Right hindlimb (tissue), 1 donor: ENCODE measurements at regions not wholly inside any gene's neighbourhood (a gene's known extent, or its start where the extent isn't known, plus 50 kb on each side); places are given as distances from the start of the nearest gene placed in this dataset.
"Not testable (repeated sequence)": the region's sequence is repeated elsewhere in the genome, so short reads cannot be mapped to it uniquely, and the experiment has no call there.

ENCODE experiments used
- DNase-seq: peaks from one replicate; pipeline ENCODE4 v3.0.0-alpha.2; 2018

GRCh38 chr5:106510321-106510720 is 1160.4 kb downstream of the EFNA5 start:
- DNase-seq: no peak

DNA sequence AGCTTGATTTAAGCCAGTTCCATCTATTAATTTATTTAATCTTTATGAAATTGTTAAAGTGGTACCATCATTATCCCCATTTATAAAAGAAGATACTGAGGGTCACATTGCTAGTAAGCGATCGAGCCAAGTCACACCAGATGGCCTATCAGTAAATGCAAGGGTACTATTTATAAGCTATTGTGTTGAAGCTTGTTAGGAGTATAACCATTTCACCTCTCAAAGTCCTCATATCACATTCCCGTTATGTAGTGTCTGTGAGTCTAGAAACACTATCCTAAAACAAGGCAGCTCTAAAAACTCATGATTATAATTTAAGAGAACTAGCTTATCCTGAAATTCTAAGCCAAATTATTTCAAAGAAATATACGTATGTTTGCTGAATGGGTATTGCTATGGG is 1161.8 kb downstream of the EFNA5 start:
- no peak for DNase-seq

DNA sequence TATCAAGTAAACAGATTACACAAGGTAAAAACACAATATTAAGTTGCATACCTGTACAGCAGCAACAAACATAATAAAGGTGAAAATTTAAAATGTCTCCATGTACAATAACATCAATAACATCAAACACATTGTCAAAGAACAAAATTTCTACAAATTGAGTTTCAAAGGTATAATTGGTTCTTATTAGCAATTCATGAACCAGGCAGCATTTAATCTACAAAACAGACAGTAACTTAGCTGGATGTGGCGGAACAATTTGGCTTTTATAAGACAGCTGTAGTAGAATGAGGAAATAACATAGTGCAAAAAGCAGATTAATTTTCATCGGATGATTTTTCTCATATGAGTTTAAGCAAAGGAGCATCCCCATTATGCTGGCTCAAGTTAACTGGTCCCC is 1176.8 kb downstream of the EFNA5 start:
- DNase-seq: no peak

DNA sequence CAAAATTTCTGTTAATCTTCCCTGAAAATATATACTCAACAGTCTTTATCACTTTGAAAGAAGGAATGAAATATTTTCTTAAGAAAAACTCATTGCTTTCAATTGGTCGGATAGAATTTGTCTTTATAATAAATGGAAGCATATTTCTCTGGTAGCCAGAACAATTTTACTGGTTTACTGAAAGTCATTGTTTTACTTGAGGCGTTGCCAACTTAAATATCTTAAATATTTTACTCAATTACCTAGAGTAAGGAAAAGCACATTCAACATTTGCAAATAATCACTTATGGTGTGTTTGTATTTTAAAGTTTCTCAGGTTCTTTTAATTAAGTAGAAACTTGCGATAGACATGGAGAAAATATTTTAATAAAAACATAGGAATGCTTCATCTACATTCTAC is 1181.7 kb downstream of the EFNA5 start:
- DNase-seq: no peak

DNA sequence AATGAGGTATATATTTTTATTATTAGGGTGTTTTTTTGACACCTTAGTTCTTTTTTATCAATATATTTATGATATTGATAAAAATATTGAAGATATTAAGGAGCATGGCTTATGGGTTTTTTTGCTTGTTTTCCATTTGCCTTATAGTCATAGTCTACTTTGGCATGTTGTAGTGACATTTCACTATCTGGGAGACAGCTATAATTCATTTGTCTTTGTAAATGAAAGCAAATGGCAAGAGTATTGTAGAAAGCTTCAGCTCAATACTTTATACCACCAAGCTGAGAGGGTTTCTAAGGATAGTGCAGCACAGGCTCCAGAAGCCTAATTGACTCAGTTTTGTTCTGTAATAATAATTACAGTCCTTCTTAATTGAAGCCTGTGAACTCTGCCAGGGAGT is 1182.3 kb downstream of the EFNA5 start:
- DNase-seq: no peak

GRCh38 chr5:106481374-106481773 is 1189.4 kb downstream of the EFNA5 start:
- no peak for DNase-seq

GRCh38 chr5:106476630-106477029 is 1194.1 kb downstream of the EFNA5 start:
- DNase-seq: no peak

DNA sequence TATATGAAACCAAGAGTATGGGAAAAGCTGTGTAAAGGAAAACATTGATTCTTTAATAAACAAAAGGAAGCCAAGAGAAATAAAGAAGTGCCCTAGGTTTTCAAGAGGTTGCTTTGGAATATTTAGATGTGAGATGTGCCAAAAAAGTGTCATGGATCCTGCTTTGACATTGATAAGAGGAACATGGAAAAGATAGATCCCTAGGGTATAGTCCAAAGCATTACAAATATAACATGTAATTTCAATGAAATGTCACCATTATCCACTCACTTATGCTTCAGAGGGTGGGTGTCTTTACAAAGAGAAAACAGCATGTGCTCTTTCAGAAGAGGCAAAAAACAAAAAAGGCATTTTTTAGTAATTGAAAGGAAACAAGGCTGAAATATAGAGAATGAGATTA is 1196.7 kb downstream of the EFNA5 start:
- DNase-seq: no peak

GRCh38 chr5:106459541-106459940 is 1211.2 kb downstream of the EFNA5 start:
- no peak for DNase-seq

- no peak for DNase-seq
These were observed 1215.9 kb downstream of the EFNA5 start for GRCh38 chr5:106454651-106455415.

GRCh38 chr5:106454050-106454449 is 1216.7 kb downstream of the EFNA5 start:
- no peak for DNase-seq

DNA sequence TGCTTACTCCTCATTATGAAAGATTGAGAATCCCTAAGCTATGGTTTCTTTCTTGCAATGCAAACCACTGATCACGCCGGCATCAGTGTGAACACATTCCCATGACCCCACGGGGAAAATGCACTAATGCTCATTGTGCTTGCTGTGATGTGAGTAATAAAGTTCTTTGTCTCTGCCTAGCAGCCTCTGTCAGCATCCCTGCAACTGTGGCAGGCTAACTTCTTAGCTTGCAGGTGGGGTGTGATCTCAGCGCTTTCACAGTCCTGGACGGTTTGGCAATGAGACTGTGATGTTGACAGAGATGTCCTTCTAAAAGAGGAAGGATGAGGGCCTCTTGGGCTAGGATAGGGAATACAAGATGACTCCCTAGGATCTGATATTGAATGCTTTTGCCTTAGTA is 1218.7 kb downstream of the EFNA5 start:
- no peak for DNase-seq

GRCh38 chr5:106443746-106444145 is 1227.0 kb downstream of the EFNA5 start:
- no peak for DNase-seq

GRCh38 chr5:106435185-106435584 is 1235.6 kb downstream of the EFNA5 start:
- DNase-seq: no peak

- not testable (repeated sequence) for DNase-seq
These were observed 1240.0 kb downstream of the EFNA5 start for GRCh38 chr5:106430733-106431132.

DNA sequence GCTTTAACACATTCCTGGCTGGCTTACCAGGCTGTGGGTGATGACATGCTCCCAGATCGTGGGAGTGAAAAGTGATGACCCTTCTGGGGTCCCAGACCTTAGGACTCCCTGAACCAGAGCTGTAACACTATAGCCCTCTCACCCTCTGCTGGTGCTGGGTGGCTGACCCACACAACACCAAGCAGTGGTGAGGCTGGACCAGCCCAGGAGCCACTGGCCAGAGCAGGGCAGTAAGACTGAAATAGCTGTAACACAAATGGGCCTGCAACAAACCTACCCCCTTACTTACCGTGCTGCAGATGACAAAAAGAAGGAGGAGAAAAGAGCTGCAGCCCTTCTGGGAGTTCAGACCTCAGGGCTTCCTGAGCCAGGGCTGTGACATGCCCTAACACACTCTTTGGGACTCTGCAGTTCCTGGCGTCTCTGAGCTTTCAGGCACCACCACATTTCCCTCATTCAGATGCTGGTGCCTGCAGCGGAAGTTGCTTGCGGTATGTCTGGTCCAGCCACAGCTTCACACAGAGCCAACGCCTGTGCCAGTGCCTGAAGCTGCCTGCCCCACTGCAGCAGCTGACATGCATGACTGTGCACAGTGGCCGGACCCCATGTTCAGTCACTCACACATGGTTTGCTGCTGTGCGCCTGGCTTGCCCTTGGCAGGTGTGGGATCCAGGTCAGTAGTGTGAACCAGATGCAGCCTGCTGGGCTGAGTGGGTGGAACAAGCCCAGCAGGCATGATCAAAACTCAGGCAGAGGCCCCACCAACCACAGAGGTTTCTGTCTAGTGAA is 1247.4 kb downstream of the EFNA5 start:
- no peak for DNase-seq

DNA sequence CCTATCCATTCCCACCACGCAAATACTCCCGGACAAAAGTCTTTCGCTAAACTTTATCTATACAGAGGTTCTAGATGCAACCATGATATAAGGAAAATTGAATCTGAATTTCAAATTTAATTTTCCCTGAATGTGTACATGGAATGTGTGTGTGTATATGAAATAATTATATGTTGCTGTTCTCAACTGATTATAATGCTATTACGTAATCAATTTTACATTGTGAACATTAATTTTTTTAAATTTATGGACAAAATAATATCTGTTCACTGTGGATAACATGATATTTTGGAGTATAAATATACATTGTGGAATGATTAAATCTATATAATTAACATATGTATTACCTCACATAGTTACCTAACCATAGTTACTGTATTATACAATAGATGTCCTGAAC is 1250.6 kb downstream of the EFNA5 start:
- DNase-seq: no peak

DNA sequence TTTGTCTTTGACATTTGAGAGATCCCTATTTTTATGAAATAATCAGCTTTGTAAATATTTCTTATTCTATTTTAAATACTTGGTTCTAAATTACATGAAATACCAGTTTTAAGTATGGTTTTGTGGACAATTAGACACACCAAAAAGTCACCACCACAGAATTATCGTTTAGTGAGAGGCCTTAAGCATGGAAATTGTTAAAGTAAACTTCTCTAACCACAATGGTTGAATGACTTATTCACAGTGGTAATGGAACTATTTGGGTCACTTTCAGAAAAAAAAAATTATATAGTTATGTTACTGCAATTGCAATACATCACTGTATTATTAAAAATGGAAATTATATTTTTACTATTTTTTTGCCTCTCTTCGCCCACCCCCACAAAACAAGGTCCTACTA is 1252.5 kb downstream of the EFNA5 start:
- DNase-seq: no peak

GRCh38 chr5:106417566-106417965 is 1253.2 kb downstream of the EFNA5 start:
- no peak for DNase-seq

- no peak for DNase-seq
These were observed 1253.6 kb downstream of the EFNA5 start for GRCh38 chr5:106417163-106417562.

DNA sequence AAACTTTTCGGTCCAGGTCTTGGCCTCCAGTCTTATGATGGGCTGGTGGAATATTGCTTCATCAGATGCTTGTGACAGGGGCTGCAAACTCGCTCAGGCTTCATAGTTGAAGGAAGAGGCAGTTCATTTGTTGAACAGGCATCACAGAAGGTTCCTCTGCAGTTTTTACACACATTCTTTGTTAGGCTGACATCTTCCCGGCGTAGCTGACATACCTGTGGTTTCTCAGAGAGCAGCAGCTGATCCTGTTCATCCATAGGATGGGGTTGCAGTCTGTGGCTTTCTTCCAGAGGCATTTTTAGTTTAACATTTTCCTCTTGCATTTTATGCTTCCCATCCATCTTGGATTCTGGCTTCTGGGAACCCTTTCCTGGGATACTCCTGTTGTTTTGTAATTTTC is 1255.2 kb downstream of the EFNA5 start:
- DNase-seq: no peak

- DNase-seq: no peak
These were observed 1256.4 kb downstream of the EFNA5 start for GRCh38 chr5:106414342-106414741.

DNA sequence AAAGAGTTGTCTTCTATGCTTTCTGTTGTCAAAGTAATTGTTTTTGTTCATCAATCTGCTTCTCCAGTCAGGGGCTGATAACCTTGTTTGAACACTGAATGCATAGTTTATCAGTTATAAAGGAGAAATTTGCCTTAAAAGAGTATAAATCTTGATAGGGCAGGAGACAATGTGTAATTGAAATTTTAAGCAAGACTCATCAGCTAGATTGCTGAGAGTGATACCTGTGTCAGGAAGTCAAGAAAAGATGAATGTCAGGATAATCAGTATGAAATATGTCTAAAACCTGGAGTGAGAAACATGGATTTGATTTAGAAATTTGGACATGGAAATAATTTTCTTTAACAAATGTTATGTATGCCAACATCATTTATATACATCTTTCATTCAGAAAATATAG is 1258.1 kb downstream of the EFNA5 start:
- no peak for DNase-seq

GRCh38 chr5:106408570-106408969 is 1262.2 kb downstream of the EFNA5 start:
- no peak for DNase-seq

GRCh38 chr5:106408141-106408540 is 1262.6 kb downstream of the EFNA5 start:
- no peak for DNase-seq
